ENCODE measurements at regions not wholly inside any gene's neighbourhood (a gene's known extent, or its start where the extent isn't known, plus 50 kb on each side); places are given as distances from the start of the nearest gene placed in this dataset.

DNA sequence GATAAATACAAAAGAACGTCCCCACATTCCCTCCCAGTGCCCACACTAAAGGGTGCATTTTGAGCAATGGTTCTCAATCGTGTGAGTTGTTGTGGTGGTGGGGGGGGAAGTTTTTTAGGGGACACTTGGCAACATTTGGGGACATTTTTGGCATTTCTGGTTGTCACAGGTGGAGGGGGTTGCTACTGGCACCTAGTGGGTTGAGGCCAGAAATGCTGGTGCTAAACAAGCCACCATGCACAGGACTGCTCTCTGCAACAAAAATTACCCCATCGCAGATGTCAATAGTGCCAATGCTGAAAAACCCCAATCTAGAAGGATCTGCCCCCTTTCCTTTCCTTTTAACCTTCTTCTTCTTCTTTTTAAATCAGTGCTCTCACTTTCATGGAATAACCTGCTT is 453.3 kb downstream of the TSHZ3 start:
- Histone ChIP-seq H3K4me1 (ENCODE audit: control insufficient read depth, insufficient read depth, low read length) (no peaks in the 10 kb centered on the region), H3K27me3 (ENCODE audit: control insufficient read depth, insufficient read depth, low read length) (no peaks in the 10 kb centered on the region), H3K36me3 (ENCODE audit: control insufficient read depth, insufficient read depth, low read length) (no peaks in the 10 kb centered on the region)

DNA sequence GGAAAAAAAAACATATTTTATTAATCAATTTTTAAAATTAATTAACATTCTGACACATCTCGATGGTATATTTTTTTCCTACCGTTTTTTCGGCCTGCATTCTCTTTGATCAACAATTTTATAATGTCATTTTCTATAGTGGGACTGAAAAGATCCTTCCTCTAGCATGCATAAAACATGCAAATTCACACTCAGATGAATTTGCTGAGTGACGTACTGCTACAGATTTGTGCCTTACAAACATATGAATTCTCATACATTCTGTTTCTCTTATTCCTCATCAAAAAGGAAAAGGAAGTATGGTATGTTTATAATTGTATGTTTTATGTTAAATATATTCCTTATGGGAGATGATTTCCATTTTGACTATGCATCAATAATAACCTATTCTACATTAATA is 458.2 kb downstream of the TSHZ3 start:
- Histone ChIP-seq H3K27me3 (ENCODE audit: control insufficient read depth, insufficient read depth, low read length) (no peaks in the 10 kb centered on the region), H3K9me3 (ENCODE audit: control insufficient read depth, low read length) (peaks cover 4% of the 10 kb centered on the region), H3K9ac (ENCODE audit: low read length) (no peak overlapping the region), H3K4me3 (ENCODE audit: low read length) (no peak overlapping the region), H3K4me1 (ENCODE audit: control insufficient read depth, insufficient read depth, low read length) (no peaks in the 10 kb centered on the region), H3K36me3 (ENCODE audit: control insufficient read depth, insufficient read depth, low read length) (no peaks in the 10 kb centered on the region)

More for the DNA sequence above, 453.3 kb downstream of the TSHZ3 start:
- no peaks in the 10 kb centered on the region for H3K9me3 ChIP-seq (ENCODE audit: control insufficient read depth, low read length)
- H3K9ac ChIP-seq (ENCODE audit: low read length), result no peak overlapping the region
- no peak overlapping the region for H3K4me3 ChIP-seq (ENCODE audit: low read length)

DNA sequence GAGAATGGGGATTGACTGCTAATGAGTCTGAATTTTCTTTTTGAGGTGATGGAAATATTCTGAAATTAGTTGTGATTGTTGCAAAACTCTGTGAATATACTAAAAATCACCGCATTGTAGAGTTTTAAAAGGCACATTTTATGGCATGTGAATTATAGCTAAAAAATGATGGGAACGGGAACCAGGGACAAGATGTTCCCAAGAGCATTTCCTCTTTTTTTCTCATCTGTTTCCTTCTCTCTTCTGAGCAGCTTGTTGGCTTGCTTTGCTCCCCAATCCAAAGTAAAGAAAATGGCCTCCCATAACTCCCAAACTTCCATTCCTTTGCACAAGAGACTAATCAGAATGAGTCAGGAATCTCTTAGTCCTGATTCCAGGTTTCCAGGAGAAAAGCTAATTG is 459.2 kb downstream of the TSHZ3 start:
- Histone ChIP-seq H3K27me3 (ENCODE audit: control insufficient read depth, insufficient read depth, low read length) (no peaks in the 10 kb centered on the region), H3K4me1 (ENCODE audit: control insufficient read depth, insufficient read depth, low read length) (no peaks in the 10 kb centered on the region), H3K4me3 (ENCODE audit: low read length) (no peak overlapping the region), H3K9ac (ENCODE audit: low read length) (no peak overlapping the region), H3K9me3 (ENCODE audit: control insufficient read depth, low read length) (peaks cover 4% of the 10 kb centered on the region), H3K36me3 (ENCODE audit: control insufficient read depth, insufficient read depth, low read length) (no peaks in the 10 kb centered on the region)

DNA sequence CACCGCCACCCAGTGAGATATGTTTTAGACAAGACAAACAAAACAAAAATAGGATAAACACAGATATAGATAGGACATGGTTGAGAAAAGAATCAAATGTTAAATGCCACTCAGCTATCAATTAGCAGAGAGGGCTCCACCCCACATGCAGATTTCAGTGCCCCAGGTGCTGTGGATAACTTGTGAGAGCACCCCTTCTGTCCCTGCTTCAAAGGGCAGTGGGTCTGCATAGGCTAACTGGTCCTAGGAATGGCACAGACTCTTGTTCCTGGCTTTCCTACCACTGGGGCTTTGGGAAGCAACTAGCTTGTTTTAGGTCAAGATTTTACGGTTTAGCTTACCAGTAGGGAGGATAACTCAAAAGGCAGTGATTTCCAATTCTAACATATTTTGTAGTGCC is 460.3 kb downstream of the TSHZ3 start:
- no peaks in the 10 kb centered on the region for H3K27me3 ChIP-seq (ENCODE audit: control insufficient read depth, insufficient read depth, low read length)
- H3K9ac ChIP-seq (ENCODE audit: low read length), result no peak overlapping the region
- no peaks in the 10 kb centered on the region for H3K36me3 ChIP-seq (ENCODE audit: control insufficient read depth, insufficient read depth, low read length)
- no peaks in the 10 kb centered on the region for H3K4me1 ChIP-seq (ENCODE audit: control insufficient read depth, insufficient read depth, low read length)
- H3K4me3 ChIP-seq (ENCODE audit: low read length), result no peak overlapping the region
- peaks cover 4% of the 10 kb centered on the region for H3K9me3 ChIP-seq (ENCODE audit: control insufficient read depth, low read length)

DNA sequence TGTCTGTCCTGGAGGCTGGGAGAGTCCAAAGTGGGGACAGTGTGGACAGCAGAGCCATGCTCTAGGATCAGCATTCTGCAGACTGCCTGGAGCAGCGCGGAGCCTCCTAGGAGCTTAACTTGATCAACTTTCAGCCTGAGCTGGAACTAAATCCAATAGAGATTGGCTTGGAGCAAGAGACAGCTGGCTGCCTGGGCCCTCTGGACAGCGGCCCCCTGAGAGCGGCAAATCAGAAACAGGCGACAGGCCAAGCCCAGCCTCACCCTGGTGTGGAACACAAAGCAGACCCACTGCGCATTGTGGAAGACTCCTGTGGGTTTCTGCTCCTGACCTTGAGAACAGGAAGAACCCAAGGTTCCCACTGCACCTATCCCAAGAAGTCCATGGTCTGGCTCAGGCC is 462.2 kb downstream of the TSHZ3 start:
- no peaks in the 10 kb centered on the region for H3K4me1 ChIP-seq (ENCODE audit: control insufficient read depth, insufficient read depth, low read length)
- no peaks in the 10 kb centered on the region for H3K27me3 ChIP-seq (ENCODE audit: control insufficient read depth, insufficient read depth, low read length)
- no peak overlapping the region for H3K4me3 ChIP-seq (ENCODE audit: low read length)
- no peak overlapping the region for H3K9ac ChIP-seq (ENCODE audit: low read length)
- H3K36me3 ChIP-seq (ENCODE audit: control insufficient read depth, insufficient read depth, low read length), result no peaks in the 10 kb centered on the region
- peaks cover 4% of the 10 kb centered on the region for H3K9me3 ChIP-seq (ENCODE audit: control insufficient read depth, low read length)

DNA sequence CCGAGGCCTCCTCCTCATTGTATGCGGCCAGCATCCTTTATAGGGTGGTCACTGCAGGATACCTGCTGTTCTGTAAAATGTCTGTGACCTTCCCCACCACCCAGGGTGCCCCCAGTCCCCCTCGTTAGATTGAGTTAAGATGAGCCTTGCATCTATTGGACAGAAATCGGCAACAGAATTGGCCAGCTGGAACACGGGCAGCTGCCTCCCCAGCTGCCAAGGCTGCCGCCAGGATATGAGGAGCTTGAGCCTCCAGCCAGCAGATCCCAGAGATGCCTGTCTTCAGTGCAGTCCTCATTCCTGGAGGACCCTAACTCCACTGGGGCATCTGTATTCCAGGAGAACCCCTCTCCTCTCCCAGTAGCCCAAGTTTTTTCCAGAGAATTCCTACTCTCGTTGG is 463.0 kb downstream of the TSHZ3 start:
- H3K4me1 ChIP-seq (ENCODE audit: control insufficient read depth, insufficient read depth, low read length), result no peaks in the 10 kb centered on the region
- peaks cover 4% of the 10 kb centered on the region for H3K9me3 ChIP-seq (ENCODE audit: control insufficient read depth, low read length)
- no peak overlapping the region for H3K9ac ChIP-seq (ENCODE audit: low read length)
- H3K36me3 ChIP-seq (ENCODE audit: control insufficient read depth, insufficient read depth, low read length), result no peaks in the 10 kb centered on the region
- H3K4me3 ChIP-seq (ENCODE audit: low read length), result no peak overlapping the region
- no peaks in the 10 kb centered on the region for H3K27me3 ChIP-seq (ENCODE audit: control insufficient read depth, insufficient read depth, low read length)

DNA sequence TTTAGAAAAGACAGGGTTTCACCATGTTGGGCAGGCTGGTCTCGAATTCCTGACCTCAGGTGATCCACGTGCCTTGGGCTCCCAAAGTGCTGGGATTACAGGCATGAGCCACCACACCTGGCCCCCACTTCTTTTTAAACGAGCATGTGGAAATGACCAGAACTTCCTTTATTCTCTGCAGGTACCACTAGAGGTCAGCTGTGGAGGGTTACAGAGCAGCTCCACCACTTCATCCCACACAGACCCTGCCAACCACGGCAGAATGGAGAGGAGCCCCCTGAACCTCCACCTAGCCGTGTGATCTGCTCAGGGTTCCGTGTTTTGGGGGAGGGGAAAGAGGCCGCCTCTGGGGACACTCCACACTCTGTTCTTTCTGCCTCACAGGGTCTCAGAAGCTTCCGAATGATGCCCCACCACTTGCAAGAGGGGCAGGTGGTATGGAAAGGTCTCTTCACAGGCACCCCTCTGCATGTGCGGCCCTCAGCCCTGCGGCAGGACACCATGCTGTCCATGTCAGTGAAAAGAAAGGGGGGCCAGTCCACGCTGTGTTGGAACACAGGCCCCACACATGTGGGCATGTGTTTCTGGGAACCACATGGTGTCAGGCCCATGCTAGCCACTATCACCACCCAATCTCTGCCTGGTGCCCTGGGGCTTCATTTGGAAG is 465.0 kb downstream of the TSHZ3 start:
- Histone ChIP-seq H3K4me1 (ENCODE audit: control insufficient read depth, insufficient read depth, low read length) (no peaks in the 10 kb centered on the region), H3K9ac (ENCODE audit: low read length) (no peak overlapping the region), H3K9me3 (ENCODE audit: control insufficient read depth, low read length) (peaks cover 4% of the 10 kb centered on the region), H3K4me3 (ENCODE audit: low read length) (no peak overlapping the region), H3K36me3 (ENCODE audit: control insufficient read depth, insufficient read depth, low read length) (no peaks in the 10 kb centered on the region), H3K27me3 (ENCODE audit: control insufficient read depth, insufficient read depth, low read length) (no peaks in the 10 kb centered on the region)

DNA sequence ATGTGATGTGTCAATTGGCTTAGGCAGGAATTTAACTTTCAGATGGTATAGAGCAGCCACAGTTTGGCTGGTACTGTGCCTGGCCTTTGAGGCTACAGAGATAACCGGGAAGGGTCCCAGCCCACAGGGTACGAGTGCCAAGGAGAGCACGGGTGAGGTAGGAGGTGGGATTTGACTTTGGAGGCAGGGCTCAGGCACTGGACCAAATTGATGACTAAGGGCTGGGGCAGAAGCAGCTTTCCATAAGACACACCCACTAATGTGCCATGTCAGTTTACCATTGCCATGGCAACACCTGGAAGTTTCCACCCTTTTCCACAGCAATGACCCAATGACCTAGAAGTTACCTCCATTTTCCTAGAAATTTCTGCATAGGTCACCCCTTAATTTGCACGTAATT is 466.2 kb downstream of the TSHZ3 start:
- Histone ChIP-seq H3K27me3 (ENCODE audit: control insufficient read depth, insufficient read depth, low read length) (no peaks in the 10 kb centered on the region), H3K9me3 (ENCODE audit: control insufficient read depth, low read length) (peaks cover 4% of the 10 kb centered on the region), H3K4me1 (ENCODE audit: control insufficient read depth, insufficient read depth, low read length) (no peaks in the 10 kb centered on the region), H3K36me3 (ENCODE audit: control insufficient read depth, insufficient read depth, low read length) (no peaks in the 10 kb centered on the region), H3K4me3 (ENCODE audit: low read length) (no peak overlapping the region), H3K9ac (ENCODE audit: low read length) (no peak overlapping the region)

DNA sequence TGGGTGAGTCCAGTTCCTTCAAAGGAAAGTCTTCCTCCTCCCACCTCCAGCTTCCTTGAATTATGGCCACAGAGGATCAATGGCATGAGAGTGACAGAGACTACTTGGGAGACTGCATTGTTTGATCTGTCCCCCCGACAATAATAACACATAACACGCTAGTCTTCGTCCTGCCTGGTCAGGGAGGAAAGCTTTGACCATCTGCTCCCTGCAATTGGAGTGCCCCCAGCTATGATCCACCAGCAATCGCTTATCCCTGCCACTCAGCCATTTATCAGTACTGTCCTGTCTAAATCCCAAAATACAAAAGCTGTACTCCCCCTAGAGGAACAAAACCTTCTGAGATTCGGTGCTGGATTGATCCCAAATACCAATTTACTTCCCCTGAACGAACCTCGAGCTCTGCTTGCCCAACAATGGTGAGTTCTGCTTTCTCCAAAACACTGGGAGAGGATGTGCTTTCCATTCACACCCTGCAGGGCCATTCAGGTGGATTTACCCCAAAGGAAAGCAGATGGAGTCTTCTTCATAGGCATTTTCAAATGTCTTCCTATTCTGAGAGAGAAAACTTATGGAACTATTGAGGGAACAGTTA is 466.7 kb downstream of the TSHZ3 start:
- Histone ChIP-seq H3K9me3 (ENCODE audit: control insufficient read depth, low read length) (peaks cover 4% of the 10 kb centered on the region), H3K36me3 (ENCODE audit: control insufficient read depth, insufficient read depth, low read length) (no peaks in the 10 kb centered on the region), H3K9ac (ENCODE audit: low read length) (no peak overlapping the region), H3K4me1 (ENCODE audit: control insufficient read depth, insufficient read depth, low read length) (no peaks in the 10 kb centered on the region), H3K4me3 (ENCODE audit: low read length) (no peak overlapping the region), H3K27me3 (ENCODE audit: control insufficient read depth, insufficient read depth, low read length) (no peaks in the 10 kb centered on the region)

DNA sequence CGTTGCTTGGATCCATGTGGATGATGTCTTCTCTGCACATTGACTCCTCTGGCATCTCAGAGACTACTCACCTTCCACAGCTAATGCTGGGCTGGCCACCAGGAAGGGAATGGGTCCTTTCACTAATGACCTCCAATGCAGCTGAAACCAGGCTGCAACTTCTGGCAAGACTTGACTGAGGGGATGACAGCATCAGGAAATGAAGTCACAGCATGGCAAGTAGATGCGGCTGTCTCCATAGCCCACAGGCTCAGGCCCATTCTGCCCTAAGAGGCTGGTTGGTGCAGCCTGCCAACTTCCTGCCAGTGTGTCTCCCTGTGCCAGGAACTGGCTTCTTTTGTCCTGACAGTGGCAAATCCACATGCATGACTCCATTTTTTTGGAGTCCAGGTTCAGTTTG is 467.3 kb downstream of the TSHZ3 start:
- Histone ChIP-seq H3K27me3 (ENCODE audit: control insufficient read depth, insufficient read depth, low read length) (no peaks in the 10 kb centered on the region), H3K4me1 (ENCODE audit: control insufficient read depth, insufficient read depth, low read length) (no peaks in the 10 kb centered on the region), H3K9me3 (ENCODE audit: control insufficient read depth, low read length) (peaks cover 2% of the 10 kb centered on the region), H3K9ac (ENCODE audit: low read length) (no peak overlapping the region), H3K36me3 (ENCODE audit: control insufficient read depth, insufficient read depth, low read length) (no peaks in the 10 kb centered on the region), H3K4me3 (ENCODE audit: low read length) (no peak overlapping the region)

DNA sequence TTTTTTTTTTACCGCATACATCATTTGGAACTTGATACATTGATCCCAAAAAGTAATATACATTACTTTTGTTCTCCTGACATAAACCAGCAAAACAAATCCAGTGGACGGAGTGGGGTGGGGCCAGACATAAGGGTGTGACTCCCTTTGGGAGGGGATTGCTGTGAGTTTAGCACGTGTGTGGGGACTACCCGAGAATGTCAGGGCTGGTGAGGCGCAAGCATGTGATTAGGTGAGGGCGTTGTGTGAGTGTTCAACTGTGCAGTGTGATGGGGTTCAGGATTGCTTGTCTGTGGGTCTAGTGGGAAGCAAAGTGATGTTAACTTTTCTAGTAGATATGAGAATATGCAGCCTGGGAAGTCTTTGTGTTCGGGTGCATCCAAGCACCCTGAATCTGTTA is 468.0 kb downstream of the TSHZ3 start:
- no peaks in the 10 kb centered on the region for H3K4me1 ChIP-seq (ENCODE audit: control insufficient read depth, insufficient read depth, low read length)
- H3K4me3 ChIP-seq (ENCODE audit: low read length), result no peak overlapping the region
- no peaks in the 10 kb centered on the region for H3K36me3 ChIP-seq (ENCODE audit: control insufficient read depth, insufficient read depth, low read length)
- H3K27me3 ChIP-seq (ENCODE audit: control insufficient read depth, insufficient read depth, low read length), result no peaks in the 10 kb centered on the region
- H3K9me3 ChIP-seq (ENCODE audit: control insufficient read depth, low read length), result no peaks in the 10 kb centered on the region
- H3K9ac ChIP-seq (ENCODE audit: low read length), result no peak overlapping the region

DNA sequence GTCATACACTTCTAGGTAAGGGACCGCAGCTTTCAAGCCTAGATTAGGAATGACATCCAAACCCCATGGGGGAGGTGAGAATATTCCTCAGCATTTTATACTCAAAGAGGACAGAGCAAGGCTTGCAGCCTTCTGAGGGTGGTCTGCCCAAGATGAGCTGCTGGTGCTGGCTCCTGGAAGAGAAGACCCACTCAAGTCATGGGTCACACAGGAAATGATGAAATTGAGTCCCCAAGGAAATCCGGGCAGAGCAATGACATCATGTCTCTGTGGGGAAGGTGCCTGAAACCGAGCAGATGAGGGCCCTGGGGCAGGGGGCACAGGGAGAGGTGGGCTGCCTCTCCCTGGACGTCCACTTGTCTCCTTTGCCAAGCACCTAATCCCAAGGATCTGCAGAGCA is 468.7 kb downstream of the TSHZ3 start:
- no peaks in the 10 kb centered on the region for H3K9me3 ChIP-seq (ENCODE audit: control insufficient read depth, low read length)
- no peak overlapping the region for H3K9ac ChIP-seq (ENCODE audit: low read length)
- H3K4me3 ChIP-seq (ENCODE audit: low read length), result no peak overlapping the region
- H3K27me3 ChIP-seq (ENCODE audit: control insufficient read depth, insufficient read depth, low read length), result no peaks in the 10 kb centered on the region
- H3K4me1 ChIP-seq (ENCODE audit: control insufficient read depth, insufficient read depth, low read length), result no peaks in the 10 kb centered on the region
- no peaks in the 10 kb centered on the region for H3K36me3 ChIP-seq (ENCODE audit: control insufficient read depth, insufficient read depth, low read length)

DNA sequence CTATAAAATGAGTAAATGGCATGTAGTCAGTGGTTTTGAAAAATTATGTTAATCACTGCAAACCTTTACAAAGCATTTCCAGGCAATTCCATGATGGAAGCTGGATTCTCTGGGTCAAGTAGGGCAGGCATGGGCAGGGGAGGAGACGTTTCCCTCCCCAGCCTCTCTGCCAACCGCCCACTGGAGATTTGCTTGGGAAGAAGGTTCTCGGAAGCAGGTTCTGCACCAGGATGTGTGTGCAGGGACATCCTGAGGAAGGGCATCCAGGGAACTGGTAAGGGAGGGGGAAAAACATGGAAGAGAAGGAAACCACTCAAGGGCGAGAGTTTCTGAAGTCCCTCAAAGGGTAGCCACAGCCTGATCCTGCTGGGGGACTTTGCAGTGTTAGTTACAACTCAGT is 469.1 kb downstream of the TSHZ3 start:
- Histone ChIP-seq H3K4me3 (ENCODE audit: low read length) (no peak overlapping the region), H3K36me3 (ENCODE audit: control insufficient read depth, insufficient read depth, low read length) (no peaks in the 10 kb centered on the region), H3K9me3 (ENCODE audit: control insufficient read depth, low read length) (no peaks in the 10 kb centered on the region), H3K27me3 (ENCODE audit: control insufficient read depth, insufficient read depth, low read length) (no peaks in the 10 kb centered on the region), H3K9ac (ENCODE audit: low read length) (no peak overlapping the region), H3K4me1 (ENCODE audit: control insufficient read depth, insufficient read depth, low read length) (no peaks in the 10 kb centered on the region)
